ENCODE measurements at regions not wholly inside any gene's neighbourhood (a gene's known extent, or its start where the extent isn't known, plus 50 kb on each side); places are given as distances from the start of the nearest gene placed in this dataset.

DNA sequence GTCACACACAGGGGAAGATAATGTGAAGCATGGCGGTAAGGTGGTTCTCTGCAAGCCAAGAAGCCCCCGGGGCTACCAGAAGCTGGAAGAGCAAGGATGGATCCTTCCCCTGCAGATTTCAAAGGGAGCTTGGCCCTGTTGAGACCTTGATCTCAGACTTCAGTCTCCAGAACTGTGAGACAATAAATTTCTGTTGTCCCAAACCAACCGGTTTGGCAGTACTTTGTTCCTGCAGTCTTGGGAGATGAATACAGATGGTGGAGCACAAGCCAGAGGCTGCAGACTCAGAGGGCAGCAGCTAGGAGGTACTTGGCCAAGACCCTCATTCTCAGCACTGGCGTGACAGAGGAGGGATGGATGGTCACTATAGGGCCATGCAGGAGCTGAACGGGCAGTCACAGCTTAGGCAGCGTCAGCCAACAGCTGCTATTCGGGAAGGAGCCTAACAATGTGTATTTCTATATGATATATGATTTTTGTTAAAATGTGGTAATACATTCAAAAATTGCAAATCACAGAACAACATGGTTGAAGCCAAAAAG is 387.3 kb downstream of the TNS3 start:
- no peak for TF ChIP-seq MXI1 (IDR thresholded peaks at IDR 0.05; ENCODE audit: borderline replicate concordance, low read depth, low read length)
- TF ChIP-seq, protein P1, sequence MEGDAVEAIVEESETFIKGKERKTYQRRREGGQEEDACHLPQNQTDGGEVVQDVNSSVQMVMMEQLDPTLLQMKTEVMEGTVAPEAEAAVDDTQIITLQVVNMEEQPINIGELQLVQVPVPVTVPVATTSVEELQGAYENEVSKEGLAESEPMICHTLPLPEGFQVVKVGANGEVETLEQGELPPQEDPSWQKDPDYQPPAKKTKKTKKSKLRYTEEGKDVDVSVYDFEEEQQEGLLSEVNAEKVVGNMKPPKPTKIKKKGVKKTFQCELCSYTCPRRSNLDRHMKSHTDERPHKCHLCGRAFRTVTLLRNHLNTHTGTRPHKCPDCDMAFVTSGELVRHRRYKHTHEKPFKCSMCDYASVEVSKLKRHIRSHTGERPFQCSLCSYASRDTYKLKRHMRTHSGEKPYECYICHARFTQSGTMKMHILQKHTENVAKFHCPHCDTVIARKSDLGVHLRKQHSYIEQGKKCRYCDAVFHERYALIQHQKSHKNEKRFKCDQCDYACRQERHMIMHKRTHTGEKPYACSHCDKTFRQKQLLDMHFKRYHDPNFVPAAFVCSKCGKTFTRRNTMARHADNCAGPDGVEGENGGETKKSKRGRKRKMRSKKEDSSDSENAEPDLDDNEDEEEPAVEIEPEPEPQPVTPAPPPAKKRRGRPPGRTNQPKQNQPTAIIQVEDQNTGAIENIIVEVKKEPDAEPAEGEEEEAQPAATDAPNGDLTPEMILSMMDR (conservative IDR thresholded peaks at IDR 0.05; ENCODE audit: low read depth, low read length): no peak
- TF ChIP-seq POLR2A (IDR thresholded peaks at IDR 0.05; ENCODE audit: low read depth, low read length): no peak
- no peak for TF ChIP-seq CEBPB (IDR thresholded peaks at IDR 0.05; ENCODE audit: low read depth, low read length)
- TF ChIP-seq SMC3 (IDR thresholded peaks at IDR 0.05; ENCODE audit: low read depth, low read length): no peak
- TF ChIP-seq RAD21 (IDR thresholded peaks at IDR 0.05; ENCODE audit: low read length): no peak

All from IMR-90 (cell line).